SIG-M5 treated with dmso at 0.1 percent for 504 hours (cell line): ENCODE measurements at regions not wholly inside any gene's neighbourhood (a gene's known extent, or its start where the extent isn't known, plus 50 kb on each side); places are given as distances from the start of the nearest gene placed in this dataset.

Experiments
- DNase-seq: peaks from one replicate; lab custom pipeline; 2025; ENCODE audit not compliant: unreplicated experiment; lab: John Stamatoyannopoulos, UW

- DNase-seq: no peak
Observed at GRCh38 chr3:95424279-95424678, 1361.4 kb downstream of the NSUN3 start.

GRCh38 chr3:95434491-95434890, 1371.6 kb downstream of the NSUN3 start:
- no peak for DNase-seq

- DNase-seq: no peak
Observed at GRCh38 chr3:95437409-95437808, 1374.5 kb downstream of the NSUN3 start.

- no peak for DNase-seq
Observed at GRCh38 chr3:95438274-95438673, 1375.4 kb downstream of the NSUN3 start.

GRCh38 chr3:95442766-95443165, 1371.6 kb upstream of the EPHA6 start:
- no peak for DNase-seq

- no peak for DNase-seq
Observed at GRCh38 chr3:95449841-95450240, 1364.6 kb upstream of the EPHA6 start.

- DNase-seq: no peak
Observed at GRCh38 chr3:95453242-95453641, 1361.2 kb upstream of the EPHA6 start.

- no peak for DNase-seq
Observed at GRCh38 chr3:95456835-95457234, 1357.6 kb upstream of the EPHA6 start.

- no peak for DNase-seq
Observed at GRCh38 chr3:95459706-95460105, 1354.7 kb upstream of the EPHA6 start.

- no peak for DNase-seq
Observed at GRCh38 chr3:95460274-95460673, 1354.1 kb upstream of the EPHA6 start.

- DNase-seq: no peak
Observed at GRCh38 chr3:95462161-95462560, 1352.2 kb upstream of the EPHA6 start.

GRCh38 chr3:95464346-95464745, 1350.0 kb upstream of the EPHA6 start:
- DNase-seq: no peak

- no peak for DNase-seq
Observed at GRCh38 chr3:95468331-95468730, 1346.1 kb upstream of the EPHA6 start.

- DNase-seq: no peak
Observed at GRCh38 chr3:95474338-95474737, 1340.1 kb upstream of the EPHA6 start.

GRCh38 chr3:95476534-95476933, 1337.9 kb upstream of the EPHA6 start:
- no peak for DNase-seq

- no peak for DNase-seq
Observed at GRCh38 chr3:95506174-95506573, 1308.2 kb upstream of the EPHA6 start.

GRCh38 chr3:95508124-95508523, 1306.3 kb upstream of the EPHA6 start:
- no peak for DNase-seq

GRCh38 chr3:95511828-95512227, 1302.6 kb upstream of the EPHA6 start:
- no peak for DNase-seq

- no peak for DNase-seq
Observed at GRCh38 chr3:95514260-95514659, 1300.1 kb upstream of the EPHA6 start.

GRCh38 chr3:95521396-95521795, 1293.0 kb upstream of the EPHA6 start:
- DNase-seq: no peak

GRCh38 chr3:95522449-95522848, 1291.9 kb upstream of the EPHA6 start:
- DNase-seq: no peak

GRCh38 chr3:95539950-95540483, 1274.4 kb upstream of the EPHA6 start:
- no peak for DNase-seq

GRCh38 chr3:95565502-95565901, 1248.9 kb upstream of the EPHA6 start:
- DNase-seq: no peak

GRCh38 chr3:95567346-95567745, 1247.0 kb upstream of the EPHA6 start:
- no peak for DNase-seq
